Middle frontal gyrus (tissue), 1 donor: ENCODE measurements at regions not wholly inside any gene's neighbourhood (a gene's known extent, or its start where the extent isn't known, plus 50 kb on each side); places are given as distances from the start of the nearest gene placed in this dataset.
"Not testable (repeated sequence)": the region's sequence is repeated elsewhere in the genome, so short reads cannot be mapped to it uniquely, and the experiment has no call there.

ENCODE experiments used
- DNase-seq: peaks from one replicate; pipeline ENCODE4 v3.0.0-alpha.2; 2015; ENCODE audit warnings: low spot score; ENCODE audit errors: extremely low spot score

- DNase-seq: no peak
Observed at GRCh38 chr6:169145496-169145895, 108.2 kb downstream of the THBS2 start.

- no peak for DNase-seq
Observed at GRCh38 chr6:169144356-169144755, 109.3 kb downstream of the THBS2 start.

GRCh38 chr6:169142538-169142844 lies 111.2 kb downstream of the THBS2 start:
- no peak for DNase-seq

- DNase-seq: no peak
Observed at GRCh38 chr6:169141671-169142537, 111.7 kb downstream of the THBS2 start.

- no peak for DNase-seq
Observed at GRCh38 chr6:169140986-169141495, 112.6 kb downstream of the THBS2 start.

GRCh38 chr6:169139179-169139971 lies 114.3 kb downstream of the THBS2 start:
- no peak for DNase-seq

GRCh38 chr6:169132352-169132940 lies 121.2 kb downstream of the THBS2 start:
- no peak for DNase-seq

- DNase-seq: no peak
Observed at GRCh38 chr6:169131390-169131789, 122.3 kb downstream of the THBS2 start.

- DNase-seq: no peak
Observed at GRCh38 chr6:169130113-169130512, 123.5 kb downstream of the THBS2 start.

GRCh38 chr6:169121013-169121412 lies 132.6 kb downstream of the THBS2 start:
- DNase-seq: no peak

GRCh38 chr6:169119669-169120068 lies 134.0 kb downstream of the THBS2 start:
- DNase-seq: no peak

- DNase-seq: no peak
Observed at GRCh38 chr6:169118346-169118830, 135.3 kb downstream of the THBS2 start.

- DNase-seq: no peak
Observed at GRCh38 chr6:169117663-169118062, 136.0 kb downstream of the THBS2 start.

GRCh38 chr6:169115632-169116031 lies 138.0 kb downstream of the THBS2 start:
- DNase-seq: no peak

GRCh38 chr6:169114632-169115031 lies 139.0 kb downstream of the THBS2 start:
- DNase-seq: not testable (repeated sequence)

GRCh38 chr6:169112483-169113320 lies 140.9 kb downstream of the THBS2 start:
- DNase-seq: no peak

- DNase-seq: no peak
Observed at GRCh38 chr6:169111203-169111602, 142.4 kb downstream of the THBS2 start.

GRCh38 chr6:169109411-169110220 lies 144.0 kb downstream of the THBS2 start:
- no peak for DNase-seq

GRCh38 chr6:169108753-169109152 lies 144.9 kb downstream of the THBS2 start:
- DNase-seq: no peak

- no peak for DNase-seq
Observed at GRCh38 chr6:169106176-169106575, 147.5 kb downstream of the THBS2 start.
